IPS-18c (cell line): ENCODE measurements at regions not wholly inside any gene's neighbourhood (a gene's known extent, or its start where the extent isn't known, plus 50 kb on each side); places are given as distances from the start of the nearest gene placed in this dataset.

Experiments used
- H3K4me3 ChIP-seq: 2 replicates; pipeline ENCODE4 v1.7.0; 2013; ENCODE audit warnings: low read depth, mild to moderate bottlenecking, low read length, moderate library complexity; ENCODE audit not compliant: insufficient read depth
- H3K9me3 ChIP-seq: one replicate; pipeline ENCODE4 v1.6.1; 2013; ENCODE audit warnings: mild to moderate bottlenecking, low read length, moderate library complexity; ENCODE audit not compliant: control insufficient read depth, insufficient read depth

DNA sequence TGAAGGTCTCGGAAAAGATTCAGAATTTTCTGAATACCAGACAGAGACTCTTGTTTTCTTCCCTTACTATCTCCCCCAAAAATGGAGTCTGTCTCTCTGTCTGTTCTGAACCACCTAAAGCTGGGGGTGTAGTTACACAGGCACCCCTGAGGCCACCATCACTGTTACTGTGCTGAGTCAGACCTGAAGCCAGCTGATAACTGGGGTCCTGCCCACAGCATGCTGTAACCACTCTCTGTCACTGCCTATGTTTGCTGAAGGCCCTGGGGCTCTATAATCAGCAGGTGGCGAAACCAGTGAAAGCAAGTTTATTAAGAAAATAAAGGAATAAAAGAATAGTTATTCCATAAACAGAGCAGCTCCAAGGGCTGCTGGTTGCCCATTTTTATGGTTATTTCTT, 575.2 kb upstream of the POT1 start:
- Histone ChIP-seq H3K9me3 (no peaks in the 10 kb centered on the region), H3K4me3 (no peak overlapping the region)

DNA sequence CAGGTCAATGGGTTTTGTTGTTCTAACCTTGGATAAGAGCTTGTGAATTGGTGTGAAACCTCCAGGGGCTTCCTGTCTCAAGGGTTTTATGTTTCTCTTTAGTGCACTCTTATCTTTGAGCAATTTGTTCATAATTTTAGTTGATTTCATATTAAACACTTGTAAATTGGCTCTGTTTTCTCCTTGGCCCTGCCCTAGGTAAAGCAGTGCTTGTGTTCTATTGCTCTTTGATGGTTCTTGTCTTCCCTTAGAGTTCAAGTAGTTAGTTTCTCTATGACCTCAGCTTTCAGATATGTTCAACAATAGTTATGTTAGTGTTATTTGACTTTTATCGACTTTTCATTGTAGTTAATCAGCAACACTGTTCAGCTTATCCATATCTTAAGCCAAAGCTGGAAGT, 566.4 kb upstream of the POT1 start:
- no peak overlapping the region for H3K4me3 ChIP-seq
- no peaks in the 10 kb centered on the region for H3K9me3 ChIP-seq

DNA sequence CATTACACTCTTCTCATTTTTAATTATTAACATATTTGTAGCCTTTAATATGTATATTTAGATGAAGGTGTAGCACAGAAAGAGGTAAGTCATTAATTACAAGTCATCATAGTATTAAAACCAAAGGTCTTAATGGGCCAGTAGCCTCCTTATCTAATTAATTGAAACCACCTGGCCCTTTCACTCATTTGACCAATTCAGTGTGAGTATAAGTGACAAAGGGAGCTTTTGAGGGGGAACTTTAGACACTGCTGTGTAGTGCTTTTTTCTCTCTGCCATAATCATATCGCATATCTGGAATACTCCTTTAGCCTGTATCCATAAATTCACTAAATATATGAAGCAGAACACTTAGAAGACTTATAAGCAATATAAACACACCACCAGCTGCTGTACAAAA, 562.9 kb upstream of the POT1 start:
- Histone ChIP-seq H3K9me3 (no peaks in the 10 kb centered on the region), H3K4me3 (no peak overlapping the region)

DNA sequence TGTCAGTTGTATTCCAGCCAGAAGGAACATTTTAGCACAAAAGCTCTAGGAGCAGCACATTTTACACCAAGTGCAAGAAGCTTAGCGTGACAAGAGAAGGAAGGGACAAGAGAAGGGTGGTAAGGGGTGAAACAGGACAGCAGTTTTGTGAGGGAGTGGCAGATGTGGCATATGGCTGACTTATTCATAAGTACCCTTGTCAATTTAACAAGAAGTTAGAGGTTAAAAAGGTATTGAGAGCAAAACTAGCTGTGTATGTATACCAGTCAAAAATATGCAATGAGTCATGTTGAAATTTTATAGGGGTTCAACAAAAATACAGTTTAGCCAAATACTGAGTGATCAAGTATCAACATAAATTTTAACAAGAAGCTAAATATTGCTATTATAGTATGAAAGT, 561.5 kb upstream of the POT1 start:
- H3K9me3 ChIP-seq, result no peaks in the 10 kb centered on the region
- H3K4me3 ChIP-seq, result no peak overlapping the region

DNA sequence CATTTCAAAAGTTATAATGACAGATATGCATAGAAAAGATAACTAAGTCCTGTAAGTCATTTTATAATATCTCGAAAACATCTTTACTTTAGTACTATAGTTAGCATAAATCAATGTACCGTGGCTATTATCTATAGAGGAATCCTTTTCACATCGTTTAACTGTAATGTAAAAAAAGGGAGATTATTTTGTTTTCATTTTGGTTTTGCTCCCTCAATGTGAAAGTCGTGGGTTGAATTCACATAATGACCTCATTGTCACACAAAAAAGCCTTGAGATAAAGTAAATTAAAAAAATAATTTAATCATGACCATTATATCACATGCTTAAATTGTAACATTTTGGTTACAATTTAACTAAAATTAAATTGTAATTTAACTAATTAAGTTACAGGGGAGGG, 560.5 kb upstream of the POT1 start:
- H3K4me3 ChIP-seq, result no peak overlapping the region
- no peaks in the 10 kb centered on the region for H3K9me3 ChIP-seq

DNA sequence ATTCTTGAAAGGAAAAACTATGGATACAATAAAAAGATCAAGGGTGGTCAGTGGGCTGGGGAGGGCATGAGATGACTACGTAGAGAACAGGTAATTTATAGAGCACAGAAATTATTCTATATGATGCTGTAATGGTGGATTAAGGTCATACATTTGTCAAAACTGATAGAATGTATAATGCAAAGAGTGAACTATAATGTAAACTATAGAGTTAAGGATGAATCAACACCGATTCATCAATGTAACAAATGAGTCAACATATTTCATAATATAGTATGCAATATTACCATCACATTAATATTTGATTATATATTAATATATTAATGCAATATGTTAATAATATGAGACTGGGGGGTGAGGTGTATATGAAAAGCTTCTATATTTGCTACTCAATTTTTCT, 555.6 kb upstream of the POT1 start:
- Histone ChIP-seq H3K4me3 (no peak overlapping the region), H3K9me3 (no peaks in the 10 kb centered on the region)

DNA sequence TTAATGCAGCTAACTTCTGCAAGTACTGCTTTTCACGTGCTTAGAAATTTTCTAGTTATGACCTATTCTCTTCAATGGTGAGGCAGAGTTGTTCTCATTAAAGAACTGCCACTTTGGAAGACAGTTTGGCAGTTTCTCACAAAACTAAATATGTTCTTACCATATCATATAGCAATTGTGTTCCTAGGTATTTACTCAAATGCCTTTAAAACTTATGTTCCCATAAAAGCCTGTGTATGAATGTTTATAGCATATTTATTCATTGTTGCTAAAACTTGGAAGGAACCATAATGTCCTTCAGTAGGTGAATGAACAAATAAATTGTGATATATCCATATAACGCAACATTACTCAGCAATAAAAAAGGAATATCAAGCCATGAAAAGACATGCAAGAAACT, 555.1 kb upstream of the POT1 start:
- no peaks in the 10 kb centered on the region for H3K9me3 ChIP-seq
- no peak overlapping the region for H3K4me3 ChIP-seq

DNA sequence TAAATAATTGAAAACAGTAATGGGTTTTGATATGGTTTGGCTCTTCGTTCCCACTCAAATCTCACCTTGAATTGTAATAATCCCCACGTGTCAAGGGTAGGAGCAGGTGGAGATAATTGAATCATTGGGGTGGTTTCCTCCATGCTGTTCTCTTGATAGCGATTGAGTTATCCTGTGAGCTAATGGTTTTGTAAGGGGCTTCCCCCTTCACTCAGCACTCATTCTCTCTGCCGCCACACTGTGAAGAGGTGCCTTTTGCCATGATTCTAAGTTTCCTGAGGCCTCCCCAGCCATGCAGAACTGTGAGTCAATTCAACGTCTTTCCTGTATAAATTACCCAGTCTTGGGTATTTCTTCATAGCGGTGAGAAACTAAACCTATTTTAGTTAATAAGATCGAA, 551.7 kb upstream of the POT1 start:
- H3K9me3 ChIP-seq, result no peaks in the 10 kb centered on the region
- H3K4me3 ChIP-seq, result no peak overlapping the region

DNA sequence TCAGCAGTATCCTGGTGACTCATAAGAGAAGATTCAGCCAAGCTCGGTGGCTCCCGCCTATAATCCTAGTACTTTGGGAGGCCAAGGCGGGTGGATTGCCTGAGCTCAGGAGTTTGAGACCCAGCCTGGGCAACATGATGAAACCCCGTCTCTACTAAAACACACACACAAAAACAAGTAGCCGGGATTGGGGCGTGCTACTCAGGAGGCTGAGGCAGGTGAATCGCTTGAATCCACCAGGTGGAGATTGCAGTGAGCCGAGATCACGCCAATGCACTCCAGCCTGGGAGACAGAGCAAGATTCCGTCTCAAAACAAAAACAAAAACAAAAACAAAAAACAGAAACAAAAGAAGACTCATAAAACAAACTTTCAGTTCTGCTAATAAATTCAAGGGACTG, 551.1 kb upstream of the POT1 start:
- no peaks in the 10 kb centered on the region for H3K9me3 ChIP-seq
- no peak overlapping the region for H3K4me3 ChIP-seq

DNA sequence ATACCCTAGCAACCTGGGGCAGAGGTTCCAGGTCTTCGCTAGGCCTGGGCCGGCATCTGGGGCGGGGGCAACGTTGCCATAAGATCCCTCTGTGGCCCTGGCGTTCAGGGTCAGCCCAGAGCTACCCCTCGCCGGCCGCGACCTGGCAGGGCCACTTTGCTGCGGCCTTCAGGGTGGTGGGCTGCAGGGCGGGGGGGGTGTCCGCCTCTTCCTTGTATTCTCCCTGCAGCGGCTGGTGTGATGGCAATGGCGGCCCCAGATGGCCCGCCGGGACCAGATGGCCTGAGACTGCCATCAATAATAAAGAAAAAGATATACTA, 539.2 kb upstream of the POT1 start:
- no peak overlapping the region for H3K4me3 ChIP-seq
- no peaks in the 10 kb centered on the region for H3K9me3 ChIP-seq

DNA sequence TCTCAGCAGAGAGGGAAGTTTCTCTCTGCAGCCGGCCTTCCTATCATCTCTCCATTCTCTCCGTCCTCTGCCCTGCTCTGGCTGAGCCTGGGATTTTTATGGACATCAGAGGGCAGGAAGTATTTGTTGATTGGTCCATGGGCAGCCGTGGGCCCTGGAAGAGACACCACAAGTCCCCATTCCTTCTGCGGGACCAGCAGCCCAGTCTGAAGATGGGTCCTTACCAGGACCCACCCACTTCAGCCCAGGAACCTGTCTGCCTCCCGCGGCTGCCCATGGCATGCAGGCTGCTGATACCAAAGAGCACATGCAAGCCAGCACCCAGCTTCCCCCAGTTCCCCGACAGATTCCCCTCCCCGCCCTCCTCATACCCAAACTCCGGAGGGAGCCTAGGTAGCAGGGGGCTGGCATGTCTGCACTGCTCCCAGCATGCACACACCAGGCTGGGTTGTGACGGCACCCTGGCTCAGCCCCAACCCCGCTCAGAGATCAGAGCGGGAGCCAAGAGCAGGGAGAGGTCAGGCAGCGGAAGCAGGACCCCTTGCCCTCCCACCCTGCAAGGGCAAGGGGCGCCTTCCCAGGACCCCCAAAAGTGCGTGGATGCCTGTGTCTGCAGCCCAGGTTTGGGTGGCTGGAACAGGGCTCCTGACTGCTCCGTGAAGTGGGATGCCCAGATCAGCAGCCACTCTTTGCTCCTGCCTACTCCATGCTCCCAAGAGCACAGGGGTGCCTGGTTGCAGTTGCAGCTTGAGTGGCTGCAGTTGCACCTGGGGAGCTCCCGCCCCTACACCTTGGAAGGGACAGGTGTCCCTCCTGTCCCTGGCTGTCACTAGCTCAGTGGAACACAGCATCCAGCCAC, 538.6 kb upstream of the POT1 start:
- Histone ChIP-seq H3K9me3 (no peaks in the 10 kb centered on the region), H3K4me3 (no peak overlapping the region)

DNA sequence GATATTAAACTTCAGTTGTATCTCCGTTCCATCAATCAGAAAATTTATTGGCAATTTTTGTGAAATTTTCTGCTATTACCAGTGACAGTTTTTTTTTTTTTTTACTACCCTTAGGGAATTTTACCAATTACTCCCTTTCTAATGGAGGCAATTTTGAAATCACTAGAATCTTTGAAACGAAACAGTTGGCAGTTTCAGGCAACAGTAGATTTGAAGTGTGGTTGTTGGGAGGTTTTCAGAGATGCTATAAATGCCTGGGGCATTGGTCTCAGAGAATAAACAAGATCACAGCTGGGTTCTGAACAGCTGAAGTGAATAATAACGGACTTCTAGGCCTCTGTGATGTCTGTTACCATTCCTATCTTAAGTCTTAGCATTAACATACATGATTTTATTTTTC, 535.9 kb upstream of the POT1 start:
- no peak overlapping the region for H3K4me3 ChIP-seq
- H3K9me3 ChIP-seq, result no peaks in the 10 kb centered on the region

DNA sequence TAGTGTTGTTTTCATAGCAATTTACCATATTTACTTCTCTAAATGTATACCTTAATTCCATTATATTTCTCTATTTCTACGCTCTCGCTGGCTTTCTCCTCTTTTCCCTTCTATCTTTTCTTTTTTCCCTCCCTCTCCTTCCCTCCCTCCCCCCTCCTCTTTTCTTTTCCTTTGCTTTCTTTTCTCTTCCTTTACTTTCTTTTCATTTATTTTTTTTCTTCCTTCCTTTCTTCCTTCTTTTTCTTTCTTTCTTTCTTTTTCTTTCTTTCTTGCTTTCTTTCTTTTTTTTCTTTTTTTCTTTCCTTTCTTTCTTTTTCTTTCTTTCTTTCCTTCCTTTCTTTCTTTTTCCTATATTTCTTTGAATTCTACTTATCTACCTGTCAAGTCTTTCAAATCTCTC, 533.0 kb upstream of the POT1 start:
- Histone ChIP-seq H3K4me3 (no peak overlapping the region), H3K9me3 (no peaks in the 10 kb centered on the region)

DNA sequence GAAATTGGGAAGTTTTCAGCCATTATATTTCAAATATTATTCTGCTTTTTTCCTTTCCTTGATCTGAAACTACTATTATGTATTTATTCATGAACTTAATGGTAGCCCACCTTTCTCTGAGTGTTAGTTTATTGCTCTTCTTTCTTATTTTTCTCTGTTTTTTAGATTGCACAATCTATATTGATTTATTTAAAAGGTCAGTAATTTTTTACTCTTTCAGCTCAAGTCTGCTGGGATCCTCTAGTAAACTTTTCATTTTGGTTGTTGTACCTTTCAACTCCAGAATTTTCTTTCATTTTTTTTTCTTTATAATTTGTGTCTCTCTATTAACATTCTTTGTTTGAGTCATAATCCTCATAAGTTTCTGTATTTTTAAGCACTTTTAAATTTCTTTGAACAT, 529.4 kb upstream of the POT1 start:
- Histone ChIP-seq H3K9me3 (no peaks in the 10 kb centered on the region), H3K4me3 (no peak overlapping the region)

DNA sequence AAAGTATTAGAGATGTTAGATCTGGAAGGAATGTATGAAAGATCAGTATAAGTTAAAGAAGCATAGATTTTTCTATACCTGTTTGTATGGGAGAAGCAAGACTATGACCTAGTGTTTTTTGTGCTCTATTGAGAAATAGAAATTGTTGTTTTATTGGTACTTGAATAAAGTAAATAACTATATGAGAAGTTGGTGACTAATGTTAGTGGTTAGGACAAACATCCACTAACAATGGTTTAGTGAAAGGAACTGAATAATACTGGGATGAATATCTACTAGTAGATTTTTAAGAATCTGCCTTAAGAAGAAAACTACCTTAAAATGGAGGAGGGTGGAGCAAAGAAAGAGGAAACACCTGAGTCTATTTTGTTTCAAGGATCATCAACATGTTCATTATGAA, 521.1 kb upstream of the POT1 start:
- H3K4me3 ChIP-seq, result no peak overlapping the region
- H3K9me3 ChIP-seq, result no peaks in the 10 kb centered on the region

DNA sequence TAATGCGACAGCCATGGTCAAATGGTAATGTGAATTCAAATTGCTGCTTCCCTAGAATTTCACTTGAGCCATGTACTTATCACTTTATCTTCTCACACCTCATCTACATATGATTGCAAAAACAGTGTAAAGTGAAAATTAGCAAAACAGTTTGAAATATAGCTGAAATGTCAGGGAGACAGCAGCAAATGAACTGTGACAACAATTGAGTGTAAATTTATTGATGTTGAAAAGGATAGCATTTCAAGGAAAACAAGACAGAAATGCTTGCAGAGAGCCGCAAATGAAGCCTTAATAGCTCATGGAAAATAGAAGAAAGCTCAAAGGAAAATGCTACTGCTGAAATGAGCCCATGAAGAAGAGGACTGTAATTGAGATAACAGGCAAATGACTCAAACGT, 516.2 kb upstream of the POT1 start:
- Histone ChIP-seq H3K9me3 (no peaks in the 10 kb centered on the region), H3K4me3 (no peak overlapping the region)

DNA sequence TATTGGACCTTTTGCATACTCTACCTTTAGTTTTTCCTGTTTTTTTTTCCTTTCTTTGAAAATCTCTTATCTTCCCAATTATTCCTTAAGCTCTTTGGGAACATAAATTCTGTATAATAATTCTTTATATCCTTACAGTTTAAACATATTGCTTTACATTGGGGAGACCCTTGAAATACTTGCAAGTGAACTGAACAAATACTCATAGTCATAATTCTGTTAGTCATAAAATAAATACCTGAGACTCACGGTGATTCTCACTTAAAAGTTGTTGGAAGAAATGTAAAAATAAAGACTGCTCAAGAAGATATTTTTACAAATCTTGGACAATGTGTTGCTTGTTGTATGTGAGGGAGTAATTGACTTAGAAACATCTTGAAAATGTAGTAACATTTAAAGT, 515.2 kb upstream of the POT1 start:
- H3K9me3 ChIP-seq, result no peaks in the 10 kb centered on the region
- H3K4me3 ChIP-seq, result no peak overlapping the region

DNA sequence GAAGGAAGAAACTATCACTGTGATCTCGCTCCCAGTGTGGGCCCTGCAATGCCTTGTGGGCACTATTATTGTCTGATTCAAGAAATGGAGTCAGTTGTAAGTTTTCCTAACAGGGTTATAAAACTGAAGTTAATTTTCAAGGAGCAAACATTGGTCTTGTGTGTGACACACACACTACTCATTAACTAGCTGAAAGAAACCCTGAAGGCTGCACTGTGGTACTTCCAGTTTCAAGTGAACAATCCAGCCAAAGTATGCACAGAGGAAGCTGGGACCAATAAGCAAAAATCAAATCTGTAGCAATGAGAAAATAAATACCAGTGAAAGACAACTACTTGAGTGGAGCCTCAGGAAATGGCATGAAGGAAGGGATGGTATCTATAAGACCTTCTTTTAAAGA, 506.6 kb upstream of the POT1 start:
- H3K9me3 ChIP-seq, result no peaks in the 10 kb centered on the region
- no peak overlapping the region for H3K4me3 ChIP-seq

DNA sequence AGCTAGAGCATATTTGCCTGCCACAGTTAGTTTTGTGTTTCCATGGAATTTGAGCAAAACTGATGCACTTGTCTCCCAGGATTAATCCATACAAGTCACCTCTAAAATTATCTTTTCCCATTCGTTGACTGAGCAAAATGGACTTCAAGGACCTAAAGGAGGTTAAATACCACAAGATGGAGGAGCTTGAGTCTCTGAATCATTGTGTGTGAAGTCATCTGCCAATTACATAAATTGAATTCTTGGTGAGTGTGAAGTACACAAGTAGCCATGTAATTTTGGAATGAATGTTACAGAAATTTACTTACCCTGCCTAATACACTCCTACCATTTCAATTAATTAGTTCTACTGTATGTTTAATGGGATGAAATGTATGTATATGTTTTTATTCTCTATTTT, 501.7 kb upstream of the POT1 start:
- H3K4me3 ChIP-seq, result no peak overlapping the region
- H3K9me3 ChIP-seq, result no peaks in the 10 kb centered on the region
